Osteoblast (primary cell): ENCODE measurements at regions not wholly inside any gene's neighbourhood (a gene's known extent, or its start where the extent isn't known, plus 50 kb on each side); places are given as distances from the start of the nearest gene placed in this dataset.

Experiments
- DNase-seq: peaks from one replicate; pipeline ENCODE4 v3.0.0; 2011; ENCODE audit warnings: low spot score, mixed read lengths; ENCODE audit not compliant: insufficient read length; ENCODE audit errors: missing footprints
- H2AFZ ChIP-seq: 2 replicates; pipeline ENCODE4 v1.6.0; 2011; ENCODE audit warnings: mild to moderate bottlenecking, low read length
- H3K27ac ChIP-seq: 2 replicates; pipeline ENCODE4 v1.5.1; 2011; ENCODE audit warnings: mild to moderate bottlenecking, low read depth, low read length, moderate library complexity
- H3K27me3 ChIP-seq: 2 replicates; pipeline ENCODE4 v1.6.0; 2012; ENCODE audit warnings: mild to moderate bottlenecking, control low read depth, inconsistent platforms, low read length, moderate library complexity; ENCODE audit not compliant: insufficient read depth
- H3K36me3 ChIP-seq: 2 replicates; pipeline ENCODE4 v1.5.1; 2011; ENCODE audit warnings: mild to moderate bottlenecking, low read length, control low read depth, moderate library complexity; ENCODE audit not compliant: insufficient read depth
- H3K4me1 ChIP-seq: 2 replicates; pipeline ENCODE4 v1.5.1; 2011; ENCODE audit warnings: mild to moderate bottlenecking, low read length, control low read depth, moderate library complexity; ENCODE audit not compliant: insufficient read depth
- H3K4me2 ChIP-seq: 2 replicates; pipeline ENCODE4 v1.6.0; 2011; ENCODE audit warnings: mild to moderate bottlenecking, low read length; ENCODE audit not compliant: insufficient read depth
- H3K4me3 ChIP-seq: fragments of 200-600 bp; sonication (generic); 3 replicates; pipeline ENCODE4 v1.5.1; 2012; ENCODE audit warnings: mild to moderate bottlenecking, low read length, inconsistent platforms; ENCODE audit not compliant: insufficient read depth
- H3K79me2 ChIP-seq: 2 replicates; pipeline ENCODE4 v1.6.0; 2012; ENCODE audit warnings: mild to moderate bottlenecking, low read length, control low read depth, inconsistent platforms; ENCODE audit not compliant: insufficient read depth
- H3K9me3 ChIP-seq: 2 replicates; pipeline ENCODE4 v1.5.1; 2011; ENCODE audit warnings: low read depth, low read length, control low read depth
- H4K20me1 ChIP-seq: 2 replicates; pipeline ENCODE4 v1.6.0; 2012; ENCODE audit warnings: mild to moderate bottlenecking, low read length, control low read depth; ENCODE audit not compliant: insufficient read depth
- CTCF ChIP-seq: IDR thresholded peaks from 2 replicates; pipeline ENCODE4 v1.5.1; 2011; ENCODE audit warnings: mild to moderate bottlenecking, low read depth, low read length, moderate library complexity; ENCODE audit errors: extremely low read depth

GRCh38 chr15:58307313-58307961, 124.4 kb upstream of the LIPC start:
- peak overlapping the region; percentile 2 for H3K4me2 ChIP-seq
- peak; percentile 85 for DNase-seq
- no peak overlapping the region for H3K27ac ChIP-seq
- TF ChIP-seq CTCF, result no peak
- H3K36me3 ChIP-seq, result no peaks in the 10 kb centered on the region
- H3K79me2 ChIP-seq, result no peaks in the 10 kb centered on the region
- H3K27me3 ChIP-seq, result no peaks in the 10 kb centered on the region
- no peaks in the 10 kb centered on the region for H3K9me3 ChIP-seq
- H3K4me1 ChIP-seq, result peaks cover 15% of the 10 kb centered on the region
- no peak overlapping the region for H3K4me3 ChIP-seq
- no peak overlapping the region for H2AFZ ChIP-seq
- no peaks in the 10 kb centered on the region for H4K20me1 ChIP-seq

GRCh38 chr15:58308742-58309355, 122.9 kb upstream of the LIPC start:
- Histone ChIP-seq H3K27ac (no peak overlapping the region), H2AFZ (no peak overlapping the region), H3K79me2 (no peaks in the 10 kb centered on the region), H3K4me2 (no peak overlapping the region), H3K27me3 (no peaks in the 10 kb centered on the region), H4K20me1 (no peaks in the 10 kb centered on the region), H3K9me3 (no peaks in the 10 kb centered on the region), H3K4me1 (peaks cover 15% of the 10 kb centered on the region), H3K4me3 (no peak overlapping the region), H3K36me3 (no peaks in the 10 kb centered on the region)
- TF ChIP-seq CTCF, result no peak
- no peak for DNase-seq

GRCh38 chr15:58309963-58310928, 121.5 kb upstream of the LIPC start:
- no peak overlapping the region for H3K27ac ChIP-seq

More at GRCh38 chr15:58309963-58310928, 121.5 kb upstream of the LIPC start:
- no peaks in the 10 kb centered on the region for H3K9me3 ChIP-seq
- no peaks in the 10 kb centered on the region for H3K36me3 ChIP-seq
- no peak for DNase-seq
- H2AFZ ChIP-seq, result no peak overlapping the region
- no peak overlapping the region for H3K4me2 ChIP-seq
- no peak overlapping the region for H3K4me3 ChIP-seq
- H4K20me1 ChIP-seq, result no peaks in the 10 kb centered on the region
- peaks cover 15% of the 10 kb centered on the region for H3K4me1 ChIP-seq
- H3K27me3 ChIP-seq, result no peaks in the 10 kb centered on the region
- TF ChIP-seq CTCF, result no peak
- H3K79me2 ChIP-seq, result no peaks in the 10 kb centered on the region
